ENCODE measurements at regions not wholly inside any gene's neighbourhood (a gene's known extent, or its start where the extent isn't known, plus 50 kb on each side); places are given as distances from the start of the nearest gene placed in this dataset.

DNA sequence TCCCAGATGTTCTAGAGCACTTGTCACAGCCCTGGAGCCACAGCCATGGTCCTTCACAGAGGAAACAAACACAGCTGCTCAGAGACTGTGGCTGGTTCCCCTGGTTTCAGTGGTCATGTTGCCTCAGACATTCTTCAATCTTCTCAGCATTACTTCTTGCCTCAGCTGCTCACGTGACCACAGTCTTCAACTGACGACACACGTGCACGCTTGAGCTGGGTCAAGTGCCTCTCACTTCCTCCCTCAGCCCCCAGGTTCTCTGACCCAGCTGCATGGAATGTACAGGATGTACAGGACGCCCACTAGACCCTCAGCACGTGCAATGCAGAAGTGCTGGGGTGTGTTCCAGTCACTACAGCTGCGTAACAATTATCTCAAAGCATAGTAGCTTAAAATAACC lies 159.8 kb upstream of the GGTLC1 start:
- peak in 1 of 2 donors; percentile 1 for DNase-seq (ENCODE audit: low read depth in 2 of 2)
- no peaks in the 10 kb centered on the region for H3K36me3 ChIP-seq (ENCODE audit: control insufficient read depth, insufficient read depth, low read length)

DNA sequence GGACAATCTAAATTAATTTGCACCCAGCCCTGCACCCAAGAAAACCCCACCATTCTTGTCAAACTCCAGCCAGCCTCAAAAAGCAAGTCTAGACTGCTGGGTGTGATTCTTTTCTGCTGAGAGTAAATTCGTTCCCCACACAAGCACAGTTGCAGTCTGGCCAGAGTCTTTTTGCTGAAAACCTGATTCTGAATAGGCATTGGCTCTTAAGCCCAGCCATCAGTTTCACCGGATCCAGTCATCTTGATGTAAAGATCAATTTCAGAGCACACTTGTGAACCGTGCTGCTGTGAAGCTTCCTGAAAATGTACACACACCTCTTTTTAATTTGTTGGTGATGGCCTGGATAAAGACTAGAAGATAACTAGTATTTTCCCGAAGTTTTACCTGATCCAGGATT lies 159.4 kb upstream of the GGTLC1 start:
- Histone ChIP-seq H3K4me1 (ENCODE audit: control insufficient read depth, extremely low read depth, insufficient read depth, low read length) (no peaks in the 10 kb centered on the region), H3K27ac (ENCODE audit: insufficient read depth, low read length) (no peak overlapping the region), H3K27me3 (ENCODE audit: control insufficient read depth, insufficient read depth, low read length) (no peaks in the 10 kb centered on the region), H3K36me3 (ENCODE audit: control insufficient read depth, insufficient read depth, low read length) (no peaks in the 10 kb centered on the region), H3K79me2 (ENCODE audit: control insufficient read depth, insufficient read depth, low read length) (no peaks in the 10 kb centered on the region), H4K20me1 (ENCODE audit: control insufficient read depth, extremely low read depth, insufficient read depth, low read length) (no peaks in the 10 kb centered on the region), H3K9ac (ENCODE audit: insufficient read depth, low read length) (no peak overlapping the region), H3K4me3 (replicated peaks in 1 of 4; ENCODE audit: control extremely low read depth in 1 of 4, insufficient read depth in 1 of 4, low read depth in 3 of 4, low read length in 4 of 4) (no peak overlapping the region), H3K4me2 (ENCODE audit: extremely low read depth, insufficient read depth, low read length) (no peak overlapping the region), H2AFZ (ENCODE audit: low read length) (no peak overlapping the region), H3K9me3 (ENCODE audit: control insufficient read depth, insufficient read depth, low read depth, low read length) (no peaks in the 10 kb centered on the region)
- TF ChIP-seq EZH2 (IDR thresholded peaks at IDR 0.05; ENCODE audit: low read length, missing control alignments): no peak
- TF ChIP-seq, protein P1, sequence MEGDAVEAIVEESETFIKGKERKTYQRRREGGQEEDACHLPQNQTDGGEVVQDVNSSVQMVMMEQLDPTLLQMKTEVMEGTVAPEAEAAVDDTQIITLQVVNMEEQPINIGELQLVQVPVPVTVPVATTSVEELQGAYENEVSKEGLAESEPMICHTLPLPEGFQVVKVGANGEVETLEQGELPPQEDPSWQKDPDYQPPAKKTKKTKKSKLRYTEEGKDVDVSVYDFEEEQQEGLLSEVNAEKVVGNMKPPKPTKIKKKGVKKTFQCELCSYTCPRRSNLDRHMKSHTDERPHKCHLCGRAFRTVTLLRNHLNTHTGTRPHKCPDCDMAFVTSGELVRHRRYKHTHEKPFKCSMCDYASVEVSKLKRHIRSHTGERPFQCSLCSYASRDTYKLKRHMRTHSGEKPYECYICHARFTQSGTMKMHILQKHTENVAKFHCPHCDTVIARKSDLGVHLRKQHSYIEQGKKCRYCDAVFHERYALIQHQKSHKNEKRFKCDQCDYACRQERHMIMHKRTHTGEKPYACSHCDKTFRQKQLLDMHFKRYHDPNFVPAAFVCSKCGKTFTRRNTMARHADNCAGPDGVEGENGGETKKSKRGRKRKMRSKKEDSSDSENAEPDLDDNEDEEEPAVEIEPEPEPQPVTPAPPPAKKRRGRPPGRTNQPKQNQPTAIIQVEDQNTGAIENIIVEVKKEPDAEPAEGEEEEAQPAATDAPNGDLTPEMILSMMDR (conservative IDR thresholded peaks at IDR 0.05 in 1 of 2, IDR thresholded peaks at IDR 0.05 in 1 of 2; ENCODE audit: low read depth in 1 of 2, low read length in 2 of 2): no peak
- DNase-seq (ENCODE audit: low read depth in 2 of 2): no peak

More for the DNA sequence above, 159.8 kb upstream of the GGTLC1 start:
- H3K9ac ChIP-seq (ENCODE audit: insufficient read depth, low read length): no peak overlapping the region
- H3K79me2 ChIP-seq (ENCODE audit: control insufficient read depth, insufficient read depth, low read length): no peaks in the 10 kb centered on the region
- no peak overlapping the region for H2AFZ ChIP-seq (ENCODE audit: low read length)
- H4K20me1 ChIP-seq (ENCODE audit: control insufficient read depth, extremely low read depth, insufficient read depth, low read length): no peaks in the 10 kb centered on the region
- no peak overlapping the region for H3K4me2 ChIP-seq (ENCODE audit: extremely low read depth, insufficient read depth, low read length)
- TF ChIP-seq EZH2 (IDR thresholded peaks at IDR 0.05; ENCODE audit: low read length, missing control alignments): no peak
- TF ChIP-seq, protein P1 (conservative IDR thresholded peaks at IDR 0.05 in 1 of 2, IDR thresholded peaks at IDR 0.05 in 1 of 2; ENCODE audit: low read depth in 1 of 2, low read length in 2 of 2): no peak
- H3K4me1 ChIP-seq (ENCODE audit: control insufficient read depth, extremely low read depth, insufficient read depth, low read length): no peaks in the 10 kb centered on the region
- no peaks in the 10 kb centered on the region for H3K9me3 ChIP-seq (ENCODE audit: control insufficient read depth, insufficient read depth, low read depth, low read length)
- H3K27ac ChIP-seq (ENCODE audit: insufficient read depth, low read length): no peak overlapping the region
- H3K4me3 ChIP-seq (replicated peaks in 1 of 4; ENCODE audit: control extremely low read depth in 1 of 4, insufficient read depth in 1 of 4, low read depth in 3 of 4, low read length in 4 of 4): no peak overlapping the region
- H3K27me3 ChIP-seq (ENCODE audit: control insufficient read depth, insufficient read depth, low read length): no peaks in the 10 kb centered on the region

DNA sequence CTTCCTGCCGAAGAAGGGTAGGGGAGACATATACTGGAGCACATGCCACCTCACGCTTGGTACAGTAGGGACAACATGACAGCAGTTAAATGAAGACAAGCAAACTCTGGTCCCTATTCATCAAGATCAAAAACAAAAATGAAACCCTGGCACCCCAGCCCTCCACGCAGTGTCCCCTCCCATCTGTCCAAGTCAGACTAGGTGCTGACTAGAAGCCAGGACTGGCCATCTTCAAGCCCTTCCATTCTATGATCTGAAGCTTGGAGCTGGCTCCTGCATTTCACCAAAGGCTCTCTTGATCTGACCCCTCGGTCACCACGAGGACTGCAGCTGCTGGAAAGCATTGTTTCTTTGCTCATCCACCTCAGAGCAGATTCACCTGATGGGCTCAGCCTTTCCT lies 158.9 kb upstream of the GGTLC1 start:
- Histone ChIP-seq H3K9ac (ENCODE audit: insufficient read depth, low read length) (no peak overlapping the region), H3K4me3 (replicated peaks in 1 of 4; ENCODE audit: control extremely low read depth in 1 of 4, insufficient read depth in 1 of 4, low read depth in 3 of 4, low read length in 4 of 4) (no peak overlapping the region), H3K27me3 (ENCODE audit: control insufficient read depth, insufficient read depth, low read length) (no peaks in the 10 kb centered on the region), H2AFZ (ENCODE audit: low read length) (no peak overlapping the region), H3K36me3 (ENCODE audit: control insufficient read depth, insufficient read depth, low read length) (no peaks in the 10 kb centered on the region), H3K79me2 (ENCODE audit: control insufficient read depth, insufficient read depth, low read length) (no peaks in the 10 kb centered on the region), H4K20me1 (ENCODE audit: control insufficient read depth, extremely low read depth, insufficient read depth, low read length) (no peaks in the 10 kb centered on the region), H3K4me1 (ENCODE audit: control insufficient read depth, extremely low read depth, insufficient read depth, low read length) (no peaks in the 10 kb centered on the region), H3K9me3 (ENCODE audit: control insufficient read depth, insufficient read depth, low read depth, low read length) (no peaks in the 10 kb centered on the region), H3K27ac (ENCODE audit: insufficient read depth, low read length) (no peak overlapping the region), H3K4me2 (ENCODE audit: extremely low read depth, insufficient read depth, low read length) (no peak overlapping the region)
- no peak for DNase-seq (ENCODE audit: low read depth in 2 of 2)
- no peak for TF ChIP-seq EZH2 (IDR thresholded peaks at IDR 0.05; ENCODE audit: low read length, missing control alignments)
- TF ChIP-seq, protein P1 (conservative IDR thresholded peaks at IDR 0.05 in 1 of 2, IDR thresholded peaks at IDR 0.05 in 1 of 2; ENCODE audit: low read depth in 1 of 2, low read length in 2 of 2): no peak
